ENCODE measurements at regions not wholly inside any gene's neighbourhood (a gene's known extent, or its start where the extent isn't known, plus 50 kb on each side); places are given as distances from the start of the nearest gene placed in this dataset.

DNA sequence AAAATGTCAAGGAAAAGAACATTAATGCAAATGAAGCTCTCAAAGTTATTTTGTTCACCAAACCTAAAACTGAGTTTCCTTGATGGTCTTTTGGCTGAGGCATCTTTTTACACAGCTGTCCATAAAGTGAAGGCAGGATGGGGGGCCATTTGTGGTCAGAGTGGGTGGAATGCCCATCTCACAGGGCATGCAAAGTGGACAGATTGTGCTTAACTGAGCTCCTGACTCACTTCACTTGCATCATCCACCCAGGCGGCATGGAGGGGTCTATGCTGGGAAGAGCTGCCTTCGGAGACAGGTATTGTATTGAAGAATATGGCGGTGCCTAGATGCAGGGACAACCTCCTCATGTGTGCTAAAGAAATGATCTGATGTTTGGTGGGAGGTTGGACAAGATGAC, 905.3 kb downstream of the KCNMA1 start:
- no peak overlapping the region for H3K27ac ChIP-seq
- DNase-seq, result no peak

GRCh38 chr10:76729841-76730487, 907.6 kb downstream of the KCNMA1 start:
- Histone ChIP-seq H3K27ac (no peak overlapping the region), H3K27me3 (no peaks in the 10 kb centered on the region), H3K36me3 (no peaks in the 10 kb centered on the region), H3K4me3 (no peak overlapping the region), H3K9me3 (no peaks in the 10 kb centered on the region), H3K4me1 (no peaks in the 10 kb centered on the region)
- no peak for DNase-seq
- TF ChIP-seq POLR2A (IDR thresholded peaks at IDR 0.05) (no peak), CTCF (IDR thresholded peaks at IDR 0.05) (no peak)

More for the DNA sequence above, 905.3 kb downstream of the KCNMA1 start:
- TF ChIP-seq POLR2A (IDR thresholded peaks at IDR 0.05), result no peak
- no peak for TF ChIP-seq CTCF (IDR thresholded peaks at IDR 0.05)
- H3K4me3 ChIP-seq, result no peak overlapping the region
- no peaks in the 10 kb centered on the region for H3K27me3 ChIP-seq
- H3K36me3 ChIP-seq, result no peaks in the 10 kb centered on the region
- no peaks in the 10 kb centered on the region for H3K4me1 ChIP-seq
- H3K9me3 ChIP-seq, result no peaks in the 10 kb centered on the region

DNA sequence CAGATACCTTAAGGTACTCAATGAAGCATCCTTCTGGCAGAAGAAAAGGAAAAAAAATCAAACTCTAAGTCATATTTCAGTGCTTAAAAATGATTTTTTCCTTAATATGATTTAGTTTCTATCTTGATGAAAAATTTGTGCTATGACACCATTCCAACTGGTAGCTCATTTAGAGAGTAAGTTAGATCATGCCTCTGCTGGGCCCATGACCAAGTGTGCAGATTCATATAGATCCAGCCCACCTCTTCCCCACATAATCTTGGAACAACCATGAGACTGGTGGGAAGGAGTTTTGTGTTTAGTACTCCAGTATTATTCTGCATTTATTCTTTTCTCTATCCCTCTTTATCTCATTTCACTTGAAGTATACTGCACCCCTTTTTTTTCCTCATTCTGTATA, 908.3 kb downstream of the KCNMA1 start:
- no peaks in the 10 kb centered on the region for H3K27me3 ChIP-seq
- no peaks in the 10 kb centered on the region for H3K9me3 ChIP-seq
- no peaks in the 10 kb centered on the region for H3K4me1 ChIP-seq
- H3K4me3 ChIP-seq, result no peak overlapping the region
- H3K36me3 ChIP-seq, result no peaks in the 10 kb centered on the region
- TF ChIP-seq CTCF (IDR thresholded peaks at IDR 0.05), result no peak
- DNase-seq, result no peak
- H3K27ac ChIP-seq, result no peak overlapping the region

DNA sequence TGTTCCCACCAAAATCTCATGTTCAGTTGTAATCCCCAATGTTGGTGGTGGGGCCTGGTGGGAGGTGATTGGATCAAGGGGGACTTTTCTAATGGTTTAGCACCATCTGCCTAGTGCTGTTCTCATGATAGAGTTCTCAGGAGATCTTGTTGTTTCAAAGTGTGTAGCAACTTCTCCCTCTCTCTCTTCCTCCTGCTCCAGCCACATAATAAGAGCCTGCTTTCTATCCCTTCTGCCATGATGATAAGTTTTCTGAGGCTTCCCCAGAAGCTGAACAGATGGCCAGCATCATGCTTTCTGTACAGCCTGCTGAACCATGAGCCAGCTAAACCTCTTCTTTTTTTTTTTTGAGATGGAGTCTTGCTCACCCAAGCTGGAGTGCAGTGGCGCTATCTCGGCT, 910.6 kb downstream of the KCNMA1 start:
- no peaks in the 10 kb centered on the region for H3K9me3 ChIP-seq
- TF ChIP-seq CTCF (IDR thresholded peaks at IDR 0.05) (no peak), POLR2A (IDR thresholded peaks at IDR 0.05) (no peak)
- H3K36me3 ChIP-seq, result no peaks in the 10 kb centered on the region
- no peaks in the 10 kb centered on the region for H3K27me3 ChIP-seq
- no peak overlapping the region for H3K27ac ChIP-seq
- no peaks in the 10 kb centered on the region for H3K4me1 ChIP-seq
- H3K4me3 ChIP-seq, result no peak overlapping the region
- no peak for DNase-seq

DNA sequence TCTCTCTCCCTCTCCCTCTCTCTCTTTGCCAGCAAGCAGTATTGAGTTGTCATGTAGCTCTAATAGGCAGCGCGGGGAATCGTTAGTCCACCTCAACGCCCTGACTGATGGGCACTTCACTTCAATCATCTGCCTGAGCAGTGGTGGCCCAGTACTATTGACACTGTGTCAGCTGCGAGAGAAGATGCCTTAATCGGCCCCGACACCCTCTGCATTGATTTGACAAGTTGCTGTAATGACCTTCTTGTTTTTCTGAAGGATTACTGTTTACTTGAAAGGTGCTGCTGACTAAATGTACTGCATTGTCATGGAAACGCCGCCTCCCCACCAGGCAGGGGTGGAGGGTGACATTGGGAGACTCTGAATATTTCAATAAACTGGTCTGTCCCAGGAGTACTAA, 913.8 kb downstream of the KCNMA1 start:
- Histone ChIP-seq H3K27me3 (no peaks in the 10 kb centered on the region), H3K9me3 (no peaks in the 10 kb centered on the region), H3K4me3 (no peak overlapping the region), H3K4me1 (no peaks in the 10 kb centered on the region), H3K36me3 (no peaks in the 10 kb centered on the region), H3K27ac (no peak overlapping the region)
- no peak for DNase-seq
- TF ChIP-seq CTCF (IDR thresholded peaks at IDR 0.05) (no peak), POLR2A (IDR thresholded peaks at IDR 0.05) (no peak)
